ENCODE measurements at regions not wholly inside any gene's neighbourhood (a gene's known extent, or its start where the extent isn't known, plus 50 kb on each side); places are given as distances from the start of the nearest gene placed in this dataset.
A peak's percentile ranks its signal among the peaks of the same experiment; 100 is the strongest.
"Not testable (repeated sequence)": the region's sequence is repeated elsewhere in the genome, so short reads cannot be mapped to it uniquely, and the experiment has no call there.

DNA sequence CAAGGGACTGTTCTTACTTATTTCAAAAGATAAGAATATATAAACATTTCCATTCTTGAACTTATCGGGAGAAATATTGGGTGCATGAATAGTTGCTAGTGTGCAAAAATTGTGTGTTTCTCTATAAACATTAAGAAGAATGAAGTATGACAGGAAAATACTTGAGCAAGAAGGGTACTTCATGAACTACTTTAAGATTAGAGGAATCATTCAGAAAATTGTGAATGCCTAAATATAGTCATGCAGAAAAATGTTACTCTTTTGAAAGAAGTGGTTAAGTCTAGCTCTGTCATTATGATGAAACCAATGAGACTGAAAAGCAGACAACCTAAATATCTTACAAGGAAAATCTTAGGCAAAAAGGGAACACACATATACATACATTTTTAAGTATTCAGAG lies 207.8 kb upstream of the PCDH18 start:
- no peak for DNase-seq (ENCODE audit: low read depth in 2 of 2)

DNA sequence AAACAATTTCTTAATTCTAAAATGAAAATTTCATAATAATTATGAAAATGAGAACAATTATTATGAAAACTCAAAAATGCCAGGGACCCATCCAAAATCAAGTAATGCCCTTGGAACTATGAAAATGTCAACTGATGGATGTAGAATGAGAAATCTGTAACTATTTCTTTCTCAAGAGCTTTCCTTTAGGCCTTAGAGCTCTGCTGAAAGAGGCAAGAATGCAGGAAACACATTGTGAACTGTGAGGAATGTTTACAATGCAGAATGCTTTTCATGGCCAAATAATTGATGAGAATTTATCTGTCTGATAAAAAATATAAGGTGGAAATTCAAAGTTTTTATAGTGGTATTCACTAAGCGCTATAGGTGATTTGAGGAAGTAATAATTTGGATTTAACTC lies 207.1 kb upstream of the PCDH18 start:
- DNase-seq (ENCODE audit: low read depth in 2 of 2): no peak

GRCh38 chr4:137738375-137738990 lies 206.2 kb upstream of the PCDH18 start:
- peak in 1 of 2 experiments; percentile 10 for DNase-seq (ENCODE audit: low read depth in 2 of 2)

DNA sequence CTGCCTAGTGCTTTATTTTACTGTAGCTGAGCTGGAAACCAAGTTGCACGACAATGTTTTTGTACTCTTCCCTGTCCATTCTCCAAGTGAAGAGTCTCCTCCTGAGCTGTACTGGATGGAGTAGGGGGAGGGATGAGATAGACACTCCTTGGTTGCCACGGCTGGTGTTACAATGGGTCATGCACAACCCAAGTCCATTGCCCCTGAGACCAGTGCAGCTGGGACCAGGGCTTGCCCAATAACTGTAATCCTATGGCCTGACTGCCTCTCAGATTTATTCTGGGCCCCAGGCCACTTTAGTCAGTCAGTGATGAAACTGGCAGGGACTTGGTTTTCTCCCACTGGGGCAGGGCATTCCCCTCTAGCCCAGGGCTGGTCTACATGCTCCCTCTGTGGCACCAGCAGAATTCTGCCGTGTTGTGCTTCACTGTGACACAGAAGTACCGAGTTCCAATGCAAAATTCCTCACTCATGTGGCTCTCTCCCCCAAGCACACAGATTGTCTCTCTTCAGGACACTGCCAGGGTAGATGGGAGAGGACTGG lies 203.3 kb upstream of the PCDH18 start:
- no peak for DNase-seq (ENCODE audit: low read depth in 2 of 2)

DNA sequence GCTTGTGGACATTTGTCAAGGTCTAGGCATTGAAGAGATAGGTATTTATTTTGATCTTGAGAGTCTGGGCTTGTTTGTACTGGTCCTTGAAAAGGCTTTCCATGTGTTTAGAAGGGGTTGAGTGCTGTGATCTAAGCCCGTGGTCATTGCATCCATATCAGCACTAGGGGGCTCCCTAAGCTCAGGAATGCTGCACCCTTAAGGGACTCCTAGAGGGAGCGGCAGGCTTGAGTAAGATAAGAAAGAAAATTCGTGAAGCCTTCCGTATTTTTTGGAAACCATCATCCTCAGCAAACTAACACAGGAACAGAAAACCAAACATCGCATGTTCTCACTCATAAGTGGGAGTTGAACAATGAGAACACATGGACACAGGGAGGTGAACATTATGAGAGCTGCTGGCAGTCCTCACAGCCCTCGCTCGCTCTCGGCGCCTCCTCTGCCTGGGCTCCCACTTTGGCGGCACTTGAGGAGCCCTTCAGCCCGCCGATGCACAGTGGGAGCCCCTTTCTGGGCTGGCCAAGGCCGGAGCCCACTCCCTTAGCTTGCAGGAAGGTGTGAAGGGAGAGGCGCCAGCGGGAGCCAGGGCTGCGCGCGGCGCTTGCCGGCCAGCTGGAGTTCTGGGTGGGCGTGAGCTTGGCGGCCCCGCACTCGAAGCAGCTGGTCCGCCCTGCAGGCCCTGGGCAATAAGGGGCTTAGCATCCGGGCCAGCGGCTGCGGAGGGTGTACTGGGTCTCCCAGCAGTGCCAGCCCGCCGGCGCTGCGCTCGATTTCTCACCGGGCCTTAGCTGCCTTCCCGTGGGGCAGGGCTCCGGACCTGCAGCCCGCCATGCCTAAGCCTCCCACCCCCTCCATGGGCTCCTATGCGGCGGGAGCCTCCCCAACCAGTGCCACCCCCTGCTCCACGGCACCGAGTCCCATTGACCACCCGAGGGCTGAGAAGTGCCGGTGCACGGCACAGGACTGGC lies 201.2 kb upstream of the PCDH18 start:
- DNase-seq (ENCODE audit: low read depth in 2 of 2): not testable (repeated sequence)

DNA sequence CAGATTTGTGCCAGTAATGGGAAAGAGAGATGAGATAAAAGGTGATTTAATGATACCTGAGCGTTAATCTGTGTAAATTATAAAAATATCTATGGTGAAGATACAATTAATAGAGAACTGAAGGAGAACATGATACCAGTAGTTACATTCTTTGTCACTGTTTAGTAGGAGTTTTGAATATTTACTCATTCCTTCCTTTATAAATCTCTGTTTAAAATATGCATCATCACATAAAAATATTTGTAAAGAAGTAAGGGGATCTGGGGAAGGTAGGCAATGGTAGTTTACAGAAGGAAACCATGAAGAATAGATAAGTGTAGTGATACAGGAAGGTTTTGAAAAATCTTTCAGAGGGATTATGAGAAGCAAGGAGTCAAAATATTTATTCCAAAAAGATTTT lies 190.6 kb upstream of the PCDH18 start:
- no peak for DNase-seq (ENCODE audit: low read depth in 2 of 2)

- no peak for DNase-seq (ENCODE audit: low read depth in 2 of 2)
These were observed 179.2 kb upstream of the PCDH18 start for GRCh38 chr4:137711502-137711901.

GRCh38 chr4:137707626-137708025 lies 175.3 kb upstream of the PCDH18 start:
- DNase-seq (ENCODE audit: low read depth in 2 of 2): no peak

DNA sequence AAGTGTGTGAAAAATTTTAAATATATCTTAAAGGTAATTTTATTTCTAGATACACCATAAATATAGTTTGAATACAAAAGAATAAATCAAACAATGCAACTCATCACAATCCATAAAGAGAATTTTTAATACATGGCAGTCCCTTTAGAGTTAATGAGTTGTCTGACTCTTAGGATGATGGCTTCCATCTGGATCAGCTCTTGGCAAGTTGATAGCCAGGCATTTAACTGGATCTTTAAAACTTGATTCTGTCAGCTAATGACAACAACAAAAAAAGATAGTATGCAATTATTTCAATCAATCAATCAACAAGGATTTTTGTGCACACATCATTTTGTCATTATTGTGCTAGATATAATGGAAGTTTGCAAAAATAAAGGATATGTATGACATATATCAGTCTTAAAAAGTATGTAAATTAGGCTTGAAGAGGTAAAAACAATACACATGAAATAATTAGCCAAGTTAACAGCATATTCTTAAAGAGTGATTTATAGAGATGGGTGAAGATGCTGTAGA lies 174.9 kb upstream of the PCDH18 start:
- no peak for DNase-seq (ENCODE audit: low read depth in 2 of 2)

DNA sequence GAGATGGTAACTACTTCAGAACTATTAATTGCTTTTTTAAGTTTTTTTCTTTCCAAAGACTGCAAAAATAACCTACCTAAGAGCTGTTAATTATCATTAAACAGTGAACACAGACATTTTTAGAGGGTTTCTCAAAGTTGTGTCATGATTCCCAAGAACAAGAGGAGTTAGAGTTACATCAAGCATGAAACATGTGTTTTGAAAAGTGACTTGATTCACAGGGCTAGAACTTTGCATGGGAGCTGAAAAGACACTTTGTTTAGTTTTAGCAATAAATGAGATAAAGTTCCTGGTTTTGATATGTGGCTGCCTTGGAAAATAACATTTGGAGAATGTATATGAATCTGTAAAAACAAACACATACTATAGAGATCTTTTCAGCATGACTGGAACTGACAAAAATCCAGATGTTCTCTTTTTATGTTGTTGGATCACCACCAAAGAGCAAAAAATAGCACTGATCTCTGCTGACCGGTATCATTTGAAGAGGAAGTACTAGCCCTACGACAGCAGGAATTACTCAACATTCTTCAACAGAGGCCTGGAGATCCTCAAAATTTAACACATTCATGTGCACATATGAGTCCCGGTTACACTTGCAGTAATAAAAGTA lies 173.0 kb upstream of the PCDH18 start:
- peak; percentile 88 to 89 for DNase-seq (ENCODE audit: low read depth in 2 of 2)

- no peak for DNase-seq (ENCODE audit: low read depth in 2 of 2)
These were observed 170.9 kb upstream of the PCDH18 start for GRCh38 chr4:137703195-137703594.

- no peak for DNase-seq (ENCODE audit: low read depth in 2 of 2)
These were observed 170.2 kb upstream of the PCDH18 start for GRCh38 chr4:137702512-137702911.

DNA sequence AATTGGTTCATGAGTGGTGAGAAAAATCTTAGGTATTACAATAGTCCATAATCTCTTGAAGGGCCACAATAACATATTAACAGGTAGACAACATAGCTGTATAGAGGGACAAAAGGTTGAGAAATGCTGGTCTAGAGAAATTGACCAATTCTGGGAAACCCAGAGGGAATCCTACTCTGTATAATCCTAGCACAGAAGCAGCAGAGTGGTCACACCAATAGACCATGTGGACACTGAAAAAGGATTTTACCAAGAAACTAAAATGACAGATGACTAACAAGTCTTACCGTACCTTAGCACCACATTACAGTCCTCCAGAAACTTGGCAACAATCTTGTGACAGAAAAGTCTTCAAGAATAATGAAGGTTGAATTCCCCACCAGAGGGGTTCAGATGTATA lies 169.1 kb upstream of the PCDH18 start:
- no peak for DNase-seq (ENCODE audit: low read depth in 2 of 2)

- DNase-seq (ENCODE audit: low read depth in 2 of 2): no peak
These were observed 168.5 kb upstream of the PCDH18 start for GRCh38 chr4:137700751-137701150.

GRCh38 chr4:137700072-137700471 lies 167.8 kb upstream of the PCDH18 start:
- no peak for DNase-seq (ENCODE audit: low read depth in 2 of 2)

GRCh38 chr4:137694138-137694537 lies 161.8 kb upstream of the PCDH18 start:
- no peak for DNase-seq (ENCODE audit: low read depth in 2 of 2)

GRCh38 chr4:137693641-137694040 lies 161.3 kb upstream of the PCDH18 start:
- DNase-seq (ENCODE audit: low read depth in 2 of 2): no peak

- no peak for DNase-seq (ENCODE audit: low read depth in 2 of 2)
These were observed 159.9 kb upstream of the PCDH18 start for GRCh38 chr4:137692205-137692604.

DNA sequence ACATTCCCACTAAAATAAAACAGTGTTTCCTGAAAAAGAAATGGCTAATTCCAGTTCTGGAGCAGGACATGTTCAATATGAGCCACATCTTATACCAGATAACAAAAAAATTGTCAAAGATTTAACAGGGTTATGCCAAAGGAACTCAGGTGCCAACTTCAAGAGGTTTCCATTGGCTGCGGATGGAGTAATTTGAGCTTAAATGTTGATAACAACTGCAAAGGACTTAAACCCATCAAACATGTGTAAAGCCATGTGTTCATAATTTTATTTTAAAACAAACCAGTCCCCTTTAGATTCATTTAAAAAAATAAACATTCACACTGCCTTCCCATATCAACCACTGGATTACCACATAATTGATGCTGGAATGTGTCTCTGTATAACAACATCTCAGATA lies 156.4 kb upstream of the PCDH18 start:
- DNase-seq (ENCODE audit: low read depth in 2 of 2): no peak

- peak; percentile 67 to 74 for DNase-seq (ENCODE audit: low read depth in 2 of 2)
These were observed 153.1 kb upstream of the PCDH18 start for GRCh38 chr4:137685357-137685756.

GRCh38 chr4:137681081-137681480 lies 148.8 kb upstream of the PCDH18 start:
- DNase-seq (ENCODE audit: low read depth in 2 of 2): no peak

DNA sequence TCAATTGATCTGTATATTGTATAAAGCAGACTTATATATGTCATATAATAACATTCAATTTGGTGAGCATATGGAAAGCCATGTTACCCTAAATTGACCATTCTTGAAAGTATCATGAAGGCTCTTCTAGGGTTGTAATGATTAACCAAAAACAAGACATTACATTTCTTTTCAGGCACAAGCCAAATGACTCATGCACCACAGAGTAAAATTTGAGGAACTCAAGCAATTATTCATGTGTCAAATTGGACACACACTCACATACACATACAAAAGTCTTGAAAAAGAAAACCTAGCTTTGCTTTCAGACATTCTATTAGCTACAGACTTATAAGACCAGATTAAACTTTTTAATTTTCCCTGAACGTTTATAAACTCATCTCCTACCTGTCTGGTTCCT lies 146.5 kb upstream of the PCDH18 start:
- peak; percentile 58 to 66 for DNase-seq (ENCODE audit: low read depth in 2 of 2)

Data from fibroblast of skin of left biceps (primary cell).